ENCODE measurements at regions not wholly inside any gene's neighbourhood (a gene's known extent, or its start where the extent isn't known, plus 50 kb on each side); places are given as distances from the start of the nearest gene placed in this dataset.

- TF ChIP-seq ZNF292 (CRISPR knock-in tag; IDR thresholded peaks at IDR 0.05; ENCODE audit: borderline replicate concordance, low read depth) (0 out of 2 replicates have a peak, but pooled peaks have one; percentile 26), ZNF510 (CRISPR knock-in tag; IDR thresholded peaks at IDR 0.05; ENCODE audit: low read depth) (no peak), HNF4A (CRISPR knock-in tag; IDR thresholded peaks at IDR 0.05) (peak; percentile 86), FOSL1 (CRISPR knock-in tag; IDR thresholded peaks at IDR 0.05; ENCODE audit: borderline replicate concordance) (no peak), PCBP1 (IDR thresholded peaks at IDR 0.05; ENCODE audit: borderline replicate concordance, low read depth, low read length) (no peak), GATAD2A (CRISPR knock-in tag; IDR thresholded peaks at IDR 0.05) (no peak), ZNF136 (CRISPR knock-in tag; IDR thresholded peaks at IDR 0.05; ENCODE audit: low read depth) (no peak), LBX2 (CRISPR knock-in tag; IDR thresholded peaks at IDR 0.05; ENCODE audit: borderline replicate concordance) (no peak), TP53 (CRISPR knock-in tag; conservative IDR thresholded peaks at IDR 0.05) (no peak), MTA3 (CRISPR knock-in tag; IDR thresholded peaks at IDR 0.05) (no peak), JARID2 (CRISPR knock-in tag; IDR thresholded peaks at IDR 0.05; ENCODE audit: insufficient replicate concordance) (no peak), ETS1 (CRISPR knock-in tag; IDR thresholded peaks at IDR 0.05) (no peak), SP1 (IDR thresholded peaks at IDR 0.05) (no peak), SP1 (CRISPR knock-in tag; IDR thresholded peaks at IDR 0.05) (no peak), STAG1 (CRISPR knock-in tag; IDR thresholded peaks at IDR 0.05) (0 out of 2 replicates have a peak, but pooled peaks have one; percentile 5), TRAFD1 (CRISPR knock-in tag; IDR thresholded peaks at IDR 0.05; ENCODE audit: borderline replicate concordance) (no peak), ZNF572 (CRISPR knock-in tag; IDR thresholded peaks at IDR 0.05) (no peak), ZNF44 (CRISPR knock-in tag; IDR thresholded peaks at IDR 0.05) (no peak), ZNF577 (CRISPR knock-in tag; IDR thresholded peaks at IDR 0.05; ENCODE audit: borderline replicate concordance, low read depth) (no peak), STAT5B (CRISPR knock-in tag; IDR thresholded peaks at IDR 0.05) (no peak), ZNF879 (CRISPR knock-in tag; IDR thresholded peaks at IDR 0.05) (no peak), KDM1A (CRISPR knock-in tag; IDR thresholded peaks at IDR 0.05) (no peak), TRIM22 (IDR thresholded peaks at IDR 0.05) (no peak), ZNF781 (CRISPR knock-in tag; IDR thresholded peaks at IDR 0.05; ENCODE audit: borderline replicate concordance, not compliant biosample characterization) (no peak), TBX2 (CRISPR knock-in tag; IDR thresholded peaks at IDR 0.05; ENCODE audit: borderline replicate concordance) (peak; percentile 15; the same call in 1 of the 2 replicates)
- TF ChIP-seq, protein P1, sequence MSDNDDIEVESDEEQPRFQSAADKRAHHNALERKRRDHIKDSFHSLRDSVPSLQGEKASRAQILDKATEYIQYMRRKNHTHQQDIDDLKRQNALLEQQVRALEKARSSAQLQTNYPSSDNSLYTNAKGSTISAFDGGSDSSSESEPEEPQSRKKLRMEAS (IDR thresholded peaks at IDR 0.05) = peak; percentile 62; the same call in 1 of the 2 replicates
- TF ChIP-seq, protein P2, sequence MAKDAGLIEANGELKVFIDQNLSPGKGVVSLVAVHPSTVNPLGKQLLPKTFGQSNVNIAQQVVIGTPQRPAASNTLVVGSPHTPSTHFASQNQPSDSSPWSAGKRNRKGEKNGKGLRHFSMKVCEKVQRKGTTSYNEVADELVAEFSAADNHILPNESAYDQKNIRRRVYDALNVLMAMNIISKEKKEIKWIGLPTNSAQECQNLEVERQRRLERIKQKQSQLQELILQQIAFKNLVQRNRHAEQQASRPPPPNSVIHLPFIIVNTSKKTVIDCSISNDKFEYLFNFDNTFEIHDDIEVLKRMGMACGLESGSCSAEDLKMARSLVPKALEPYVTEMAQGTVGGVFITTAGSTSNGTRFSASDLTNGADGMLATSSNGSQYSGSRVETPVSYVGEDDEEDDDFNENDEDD (CRISPR knock-in tag; IDR thresholded peaks at IDR 0.05; ENCODE audit: borderline replicate concordance) = no peak
These were observed 277.5 kb upstream of the TBL1XR1 start (continued) for GRCh38 chr3:177474652-177475355.
